HCT116 (cell line): ENCODE measurements at regions not wholly inside any gene's neighbourhood (a gene's known extent, or its start where the extent isn't known, plus 50 kb on each side); places are given as distances from the start of the nearest gene placed in this dataset.
"Not testable (repeated sequence)": the region's sequence is repeated elsewhere in the genome, so short reads cannot be mapped to it uniquely, and the experiment has no call there.

Experiments
- CTCF ChIP-seq, 3 experiments: fragments of 200-600 bp in 1 of 3; sonication (generic) in 1 of 3; IDR thresholded peaks in 2 of 3; conservative IDR thresholded peaks in 1 of 3; 2 replicates each; pipeline ENCODE4 v1.5.1; 2012 to 2017; ENCODE audit warnings: low read depth in 2 of 3, low read length in 2 of 3, antibody characterized with exemption in 1 of 3, borderline replicate concordance in 1 of 3, control low read depth in 1 of 3, mild to moderate bottlenecking in 1 of 3, mixed read lengths in 1 of 3, mixed run types in 1 of 3, moderate library complexity in 1 of 3; ENCODE audit not compliant: insufficient read depth in 1 of 3
- POLR2A ChIP-seq: IDR thresholded peaks from 2 replicates; pipeline ENCODE4 v1.7.0; 2011; ENCODE audit warnings: borderline replicate concordance; ENCODE audit not compliant: insufficient read depth, insufficient read length; ENCODE audit errors: extremely low read depth
- POLR2AphosphoS5 ChIP-seq: IDR thresholded peaks from 2 replicates; pipeline ENCODE4 v1.6.1; 2011; ENCODE audit warnings: mild to moderate bottlenecking, low read depth, low read length, moderate library complexity

- TF ChIP-seq POLR2A; CTCF (IDR thresholded peaks at IDR 0.05 in 2 of 3, conservative IDR thresholded peaks at IDR 0.05 in 1 of 3; ENCODE audit: borderline replicate concordance in 1 of 3, insufficient read depth in 1 of 3, low read depth in 2 of 3, low read length in 2 of 3); POLR2AphosphoS5: not testable (repeated sequence)
These were observed 2898.2 kb downstream of the RPIA start for GRCh38 chr2:91589454-91590328.
